HL-60 (cell line): ENCODE measurements at regions not wholly inside any gene's neighbourhood (a gene's known extent, or its start where the extent isn't known, plus 50 kb on each side); places are given as distances from the start of the nearest gene placed in this dataset.

Experiments used
- DNase-seq, 2 experiments: peaks; one replicate each; pipeline ENCODE4 v3.0.0-alpha.2; 2010 to 2020; ENCODE audit warnings: low read depth in 1 of 2, low spot score in 1 of 2
- H3K27ac ChIP-seq: fragments of 250-450 bp; sonication (Bioruptor Pico); replicated peaks from 2 replicates; pipeline ENCODE4 v1.5.1; 2020; ENCODE audit warnings: mild to moderate bottlenecking, moderate library complexity
- H3K27me3 ChIP-seq: fragments of 250-450 bp; sonication (Bioruptor Pico); 2 replicates; pipeline ENCODE4 v1.5.1; 2021; ENCODE audit warnings: mild to moderate bottlenecking, moderate library complexity; ENCODE audit not compliant: insufficient read depth, poor library complexity, severe bottlenecking
- H3K4me3 ChIP-seq: replicated peaks from 2 replicates; pipeline ENCODE4 v1.5.1; 2011; ENCODE audit warnings: mild to moderate bottlenecking, control low read depth, low read length; ENCODE audit not compliant: insufficient read depth
- GABPA ChIP-seq: IDR thresholded peaks from 2 replicates; pipeline ENCODE4 v1.6.1; 2012; ENCODE audit warnings: low read depth
- POLR2AphosphoS5 ChIP-seq: IDR thresholded peaks from 2 replicates; pipeline ENCODE4 v1.6.1; 2012; ENCODE audit warnings: low read depth
- REST ChIP-seq: IDR thresholded peaks from 2 replicates; pipeline ENCODE4 v1.6.1; 2012; ENCODE audit warnings: low read depth; ENCODE audit not compliant: insufficient replicate concordance
- SPI1 ChIP-seq: IDR thresholded peaks from 2 replicates; pipeline ENCODE4 v1.6.1; 2012; ENCODE audit warnings: low read depth, mild to moderate bottlenecking, borderline replicate concordance
- TF ChIP-seq, protein P1 (sequence below): IDR thresholded peaks from one replicate; pipeline ENCODE4 v1.5.1; 2011; ENCODE audit warnings: low read length, control low read depth, inconsistent platforms; ENCODE audit not compliant: insufficient read depth

DNA sequence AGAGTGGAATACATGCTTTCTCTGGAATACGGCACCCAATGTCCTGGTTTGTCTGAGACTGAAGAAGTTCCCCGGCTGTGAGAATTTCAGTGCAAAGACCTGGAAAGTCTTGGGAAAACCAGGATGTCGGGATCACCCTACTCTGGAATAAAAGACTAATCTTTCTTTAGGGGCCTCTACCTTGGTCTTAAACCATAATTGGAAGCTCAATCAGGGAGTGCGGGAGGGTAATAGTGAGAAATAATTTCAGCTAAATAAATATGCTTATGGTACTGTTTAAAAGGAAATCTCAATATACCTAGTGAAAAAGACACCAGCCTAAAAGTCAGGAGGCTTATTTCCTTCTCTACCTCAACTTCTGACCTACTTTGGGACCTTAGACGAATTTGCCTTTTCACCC is 236.1 kb upstream of the GLI3 start:
- Histone ChIP-seq H3K4me3 (no peak overlapping the region), H3K27ac (no peak overlapping the region), H3K27me3 (peaks cover 2% of the 10 kb centered on the region)
- no peak for DNase-seq
- no peak for TF ChIP-seq POLR2AphosphoS5
- TF ChIP-seq, protein P1, sequence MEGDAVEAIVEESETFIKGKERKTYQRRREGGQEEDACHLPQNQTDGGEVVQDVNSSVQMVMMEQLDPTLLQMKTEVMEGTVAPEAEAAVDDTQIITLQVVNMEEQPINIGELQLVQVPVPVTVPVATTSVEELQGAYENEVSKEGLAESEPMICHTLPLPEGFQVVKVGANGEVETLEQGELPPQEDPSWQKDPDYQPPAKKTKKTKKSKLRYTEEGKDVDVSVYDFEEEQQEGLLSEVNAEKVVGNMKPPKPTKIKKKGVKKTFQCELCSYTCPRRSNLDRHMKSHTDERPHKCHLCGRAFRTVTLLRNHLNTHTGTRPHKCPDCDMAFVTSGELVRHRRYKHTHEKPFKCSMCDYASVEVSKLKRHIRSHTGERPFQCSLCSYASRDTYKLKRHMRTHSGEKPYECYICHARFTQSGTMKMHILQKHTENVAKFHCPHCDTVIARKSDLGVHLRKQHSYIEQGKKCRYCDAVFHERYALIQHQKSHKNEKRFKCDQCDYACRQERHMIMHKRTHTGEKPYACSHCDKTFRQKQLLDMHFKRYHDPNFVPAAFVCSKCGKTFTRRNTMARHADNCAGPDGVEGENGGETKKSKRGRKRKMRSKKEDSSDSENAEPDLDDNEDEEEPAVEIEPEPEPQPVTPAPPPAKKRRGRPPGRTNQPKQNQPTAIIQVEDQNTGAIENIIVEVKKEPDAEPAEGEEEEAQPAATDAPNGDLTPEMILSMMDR: no peak

DNA sequence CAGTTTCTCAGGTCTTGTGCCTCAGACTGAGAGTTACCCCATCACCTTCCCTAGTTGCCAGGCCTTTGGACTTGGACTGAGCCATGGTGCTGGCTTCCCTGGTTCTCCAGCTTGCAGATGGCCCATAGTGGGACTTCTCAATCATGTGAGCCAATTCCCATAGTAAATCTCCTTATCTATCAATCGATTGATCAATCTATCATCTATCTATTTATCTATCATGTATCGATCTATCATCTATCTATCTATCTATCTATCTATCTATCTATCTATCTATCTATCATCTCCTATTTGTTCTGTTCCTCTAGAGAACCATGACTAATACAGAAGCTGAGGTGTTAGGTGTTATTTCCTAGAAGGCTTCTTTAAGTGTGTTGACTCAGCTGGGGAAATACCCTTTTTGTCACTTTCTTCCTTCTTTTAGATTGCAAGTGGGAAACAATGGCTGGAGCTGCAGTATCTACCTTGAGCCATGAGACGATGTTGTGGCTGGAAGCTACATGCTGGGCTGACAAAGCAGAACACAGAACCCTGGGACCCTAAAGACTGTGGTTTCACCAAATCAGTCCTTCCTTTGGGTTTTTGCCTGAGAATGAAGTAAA is 234.7 kb upstream of the GLI3 start:
- Histone ChIP-seq H3K27ac (no peak overlapping the region), H3K4me3 (no peak overlapping the region), H3K27me3 (peaks cover 2% of the 10 kb centered on the region)
- no peak for DNase-seq
- TF ChIP-seq POLR2AphosphoS5 (no peak), GABPA (no peak), SPI1 (no peak), REST (no peak)
- TF ChIP-seq, protein P1: no peak

DNA sequence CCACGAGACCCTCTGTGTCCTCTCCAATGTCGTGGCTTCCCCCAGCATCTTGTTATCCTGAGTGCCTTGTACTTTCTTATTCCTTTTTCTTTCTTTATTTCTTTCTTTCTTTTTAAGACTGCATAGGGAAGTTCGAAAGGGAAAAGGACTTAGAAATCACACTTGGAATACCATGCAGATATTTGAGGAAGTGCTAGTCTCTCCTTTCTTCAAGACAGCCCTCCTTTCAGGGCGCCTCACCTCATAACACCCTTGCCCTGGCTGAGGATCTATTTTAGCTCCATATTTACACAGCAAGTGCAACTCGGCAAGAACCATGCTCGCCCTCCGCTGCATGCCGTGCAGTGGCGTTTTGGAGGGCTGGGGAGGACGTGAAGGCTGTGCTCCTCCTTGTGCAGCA is 232.3 kb upstream of the GLI3 start:
- no peak overlapping the region for H3K4me3 ChIP-seq
- TF ChIP-seq REST (no peak), GABPA (no peak), SPI1 (no peak), POLR2AphosphoS5 (no peak)
- TF ChIP-seq, protein P1: no peak
- peaks cover 4% of the 10 kb centered on the region for H3K27me3 ChIP-seq
- no peak for DNase-seq
- no peak overlapping the region for H3K27ac ChIP-seq

DNA sequence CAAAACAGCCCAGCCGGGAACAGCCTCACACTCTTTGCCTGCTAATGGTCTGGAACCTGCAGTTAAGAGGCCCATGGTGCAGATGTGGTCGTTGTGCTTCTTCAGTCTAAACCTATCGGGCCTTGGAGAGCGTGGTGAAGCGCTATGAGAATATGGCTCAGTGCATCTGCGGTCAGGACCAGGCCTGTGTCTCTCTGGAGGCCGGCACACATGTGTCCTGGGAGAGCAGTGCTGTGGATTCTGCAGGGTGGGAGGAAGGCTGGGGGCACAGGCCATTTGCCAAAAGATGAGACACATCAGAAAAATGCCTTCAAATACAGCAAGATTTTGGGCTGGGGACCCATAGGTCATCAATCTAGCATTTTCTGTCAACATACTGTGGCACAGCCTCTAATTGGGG is 231.5 kb upstream of the GLI3 start:
- H3K27ac ChIP-seq: no peak overlapping the region
- peaks cover 3% of the 10 kb centered on the region for H3K27me3 ChIP-seq
- no peak for DNase-seq
- TF ChIP-seq GABPA: no peak
- TF ChIP-seq, protein P1: no peak
- TF ChIP-seq POLR2AphosphoS5: no peak
- no peak for TF ChIP-seq REST
- TF ChIP-seq SPI1: no peak
- no peak overlapping the region for H3K4me3 ChIP-seq
